ENCODE measurements at regions not wholly inside any gene's neighbourhood (a gene's known extent, or its start where the extent isn't known, plus 50 kb on each side); places are given as distances from the start of the nearest gene placed in this dataset.

DNA sequence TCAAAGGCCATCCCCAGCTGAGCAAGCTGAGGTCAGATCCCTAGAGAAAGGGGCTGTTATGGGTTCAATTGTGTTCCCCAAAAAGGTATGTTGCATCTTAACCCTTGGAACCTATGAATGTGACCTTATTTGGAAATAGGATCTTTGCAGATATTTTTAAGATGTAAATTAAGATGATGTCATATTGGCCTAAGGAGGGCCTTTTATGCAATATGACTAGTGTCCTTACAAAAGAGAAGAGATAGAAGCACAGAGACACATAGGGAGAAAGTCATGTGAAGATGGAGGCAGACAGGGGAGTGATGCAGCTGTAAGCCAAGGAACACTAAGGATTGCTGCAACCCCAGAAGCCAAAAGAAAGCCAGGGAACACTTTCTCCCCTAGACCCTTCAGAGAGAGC lies 144.3 kb upstream of the TAB2 start:
- TF ChIP-seq, protein P1, sequence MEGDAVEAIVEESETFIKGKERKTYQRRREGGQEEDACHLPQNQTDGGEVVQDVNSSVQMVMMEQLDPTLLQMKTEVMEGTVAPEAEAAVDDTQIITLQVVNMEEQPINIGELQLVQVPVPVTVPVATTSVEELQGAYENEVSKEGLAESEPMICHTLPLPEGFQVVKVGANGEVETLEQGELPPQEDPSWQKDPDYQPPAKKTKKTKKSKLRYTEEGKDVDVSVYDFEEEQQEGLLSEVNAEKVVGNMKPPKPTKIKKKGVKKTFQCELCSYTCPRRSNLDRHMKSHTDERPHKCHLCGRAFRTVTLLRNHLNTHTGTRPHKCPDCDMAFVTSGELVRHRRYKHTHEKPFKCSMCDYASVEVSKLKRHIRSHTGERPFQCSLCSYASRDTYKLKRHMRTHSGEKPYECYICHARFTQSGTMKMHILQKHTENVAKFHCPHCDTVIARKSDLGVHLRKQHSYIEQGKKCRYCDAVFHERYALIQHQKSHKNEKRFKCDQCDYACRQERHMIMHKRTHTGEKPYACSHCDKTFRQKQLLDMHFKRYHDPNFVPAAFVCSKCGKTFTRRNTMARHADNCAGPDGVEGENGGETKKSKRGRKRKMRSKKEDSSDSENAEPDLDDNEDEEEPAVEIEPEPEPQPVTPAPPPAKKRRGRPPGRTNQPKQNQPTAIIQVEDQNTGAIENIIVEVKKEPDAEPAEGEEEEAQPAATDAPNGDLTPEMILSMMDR (IDR thresholded peaks at IDR 0.05) = no peak
- TF ChIP-seq ZFX (IDR thresholded peaks at IDR 0.05; ENCODE audit: borderline replicate concordance) = no peak
